GM12892 (cell line): ENCODE measurements at regions not wholly inside any gene's neighbourhood (a gene's known extent, or its start where the extent isn't known, plus 50 kb on each side); places are given as distances from the start of the nearest gene placed in this dataset.

Experiments
- DNase-seq: peaks from one replicate; pipeline ENCODE4 v3.0.0; 2011; ENCODE audit not compliant: insufficient read length
- FAIRE-seq: peaks from 2 replicates; lab custom pipeline; 2011; peaks lifted over from hg19 to GRCh38; lab: Jason Lieb, UNC
- POLR2A ChIP-seq: IDR thresholded peaks from 2 replicates; pipeline ENCODE4 v1.6.1; 2011; ENCODE audit warnings: low read depth, low read length, control low read depth
- POLR2AphosphoS5 ChIP-seq: IDR thresholded peaks from 2 replicates; pipeline ENCODE4 v1.6.1; 2011; ENCODE audit warnings: low read depth, low read length, control low read depth
- TAF1 ChIP-seq: IDR thresholded peaks from 2 replicates; pipeline ENCODE4 v1.6.1; 2011; ENCODE audit warnings: low read depth, mild to moderate bottlenecking, control low read depth, low read length, borderline replicate concordance

- no peak for TF ChIP-seq POLR2AphosphoS5
- no peak for TF ChIP-seq TAF1
- TF ChIP-seq POLR2A, result no peak
- FAIRE-seq (no peak), DNase-seq (no peak)
These were observed 126.1 kb downstream of the DAD1 start for GRCh38 chr14:22462923-22463322.

- DNase-seq (no peak), FAIRE-seq (peak; percentile 74)
- TF ChIP-seq POLR2AphosphoS5, result no peak
These were observed 128.4 kb downstream of the DAD1 start for GRCh38 chr14:22460461-22461195.

- DNase-seq (no peak), FAIRE-seq (no peak)
- no peak for TF ChIP-seq POLR2A
- TF ChIP-seq TAF1, result no peak
- TF ChIP-seq POLR2AphosphoS5, result no peak
These were observed 130.3 kb downstream of the DAD1 start for GRCh38 chr14:22458737-22459136.

- no peak for FAIRE-seq
- TF ChIP-seq TAF1 (no peak), POLR2A (no peak), POLR2AphosphoS5 (no peak)
- no peak for DNase-seq
These were observed 131.9 kb downstream of the DAD1 start for GRCh38 chr14:22456998-22457594.

- no peak for TF ChIP-seq POLR2AphosphoS5
- TF ChIP-seq TAF1, result no peak
- no peak for TF ChIP-seq POLR2A
- DNase-seq (no peak), FAIRE-seq (no peak)
These were observed 132.6 kb downstream of the DAD1 start for GRCh38 chr14:22456421-22456820.

- DNase-seq (no peak), FAIRE-seq (no peak)
- TF ChIP-seq POLR2AphosphoS5, result no peak
- no peak for TF ChIP-seq TAF1
- TF ChIP-seq POLR2A, result no peak
These were observed 136.7 kb downstream of the DAD1 start for GRCh38 chr14:22452330-22452729.

GRCh38 chr14:22450266-22450665 is 138.8 kb downstream of the DAD1 start:
- no peak for FAIRE-seq

GRCh38 chr14:22449600-22449905 is 139.5 kb downstream of the DAD1 start:
- TF ChIP-seq TAF1 (no peak), POLR2A (no peak), POLR2AphosphoS5 (no peak)
- FAIRE-seq (no peak), DNase-seq (no peak)

More at GRCh38 chr14:22450266-22450665, 138.8 kb downstream of the DAD1 start:
- no peak for DNase-seq
- TF ChIP-seq POLR2AphosphoS5 (no peak), POLR2A (no peak), TAF1 (no peak)

- FAIRE-seq, result peak; percentile 21
- no peak for TF ChIP-seq POLR2AphosphoS5
- TF ChIP-seq TAF1, result no peak
- TF ChIP-seq POLR2A, result no peak
- DNase-seq, result no peak
These were observed 140.0 kb downstream of the DAD1 start for GRCh38 chr14:22448905-22449599.

- FAIRE-seq (peak; percentile 84), DNase-seq (no peak)
- TF ChIP-seq TAF1 (no peak), POLR2A (peak; percentile 35; the same call in 1 of the 2 replicates), POLR2AphosphoS5 (no peak)
These were observed 140.8 kb downstream of the DAD1 start for GRCh38 chr14:22448035-22448904.

- no peak for TF ChIP-seq POLR2A
- no peak for TF ChIP-seq POLR2AphosphoS5
- no peak for TF ChIP-seq TAF1
- FAIRE-seq (no peak), DNase-seq (no peak)
These were observed 150.3 kb downstream of the DAD1 start for GRCh38 chr14:22438742-22439141.
